ENCODE measurements at regions not wholly inside any gene's neighbourhood (a gene's known extent, or its start where the extent isn't known, plus 50 kb on each side); places are given as distances from the start of the nearest gene placed in this dataset.

- DNase-seq (ENCODE audit: low spot score) (no peak), ATAC-seq (ENCODE audit: low read depth) (no peak)
- Histone ChIP-seq H3K36me3 (ENCODE audit: low read depth) (no peaks in the 10 kb centered on the region), H3K9me3 (ENCODE audit: severe bottlenecking) (no peaks in the 10 kb centered on the region), H3K4me3 (ENCODE audit: severe bottlenecking) (no peak overlapping the region), H3K27ac (ENCODE audit: poor library complexity, severe bottlenecking) (no peak overlapping the region), H3K27me3 (ENCODE audit: insufficient read depth, poor library complexity, severe bottlenecking) (peaks cover 3% of the 10 kb centered on the region), H3K4me1 (ENCODE audit: insufficient read depth, poor library complexity, severe bottlenecking) (no peaks in the 10 kb centered on the region)
- TF ChIP-seq, protein P1, sequence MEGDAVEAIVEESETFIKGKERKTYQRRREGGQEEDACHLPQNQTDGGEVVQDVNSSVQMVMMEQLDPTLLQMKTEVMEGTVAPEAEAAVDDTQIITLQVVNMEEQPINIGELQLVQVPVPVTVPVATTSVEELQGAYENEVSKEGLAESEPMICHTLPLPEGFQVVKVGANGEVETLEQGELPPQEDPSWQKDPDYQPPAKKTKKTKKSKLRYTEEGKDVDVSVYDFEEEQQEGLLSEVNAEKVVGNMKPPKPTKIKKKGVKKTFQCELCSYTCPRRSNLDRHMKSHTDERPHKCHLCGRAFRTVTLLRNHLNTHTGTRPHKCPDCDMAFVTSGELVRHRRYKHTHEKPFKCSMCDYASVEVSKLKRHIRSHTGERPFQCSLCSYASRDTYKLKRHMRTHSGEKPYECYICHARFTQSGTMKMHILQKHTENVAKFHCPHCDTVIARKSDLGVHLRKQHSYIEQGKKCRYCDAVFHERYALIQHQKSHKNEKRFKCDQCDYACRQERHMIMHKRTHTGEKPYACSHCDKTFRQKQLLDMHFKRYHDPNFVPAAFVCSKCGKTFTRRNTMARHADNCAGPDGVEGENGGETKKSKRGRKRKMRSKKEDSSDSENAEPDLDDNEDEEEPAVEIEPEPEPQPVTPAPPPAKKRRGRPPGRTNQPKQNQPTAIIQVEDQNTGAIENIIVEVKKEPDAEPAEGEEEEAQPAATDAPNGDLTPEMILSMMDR (IDR thresholded peaks at IDR 0.05; ENCODE audit: poor library complexity, severe bottlenecking) = no peak
Observed at GRCh38 chr2:176744146-176744545, 468.4 kb upstream of the HNRNPA3 start.

DNA sequence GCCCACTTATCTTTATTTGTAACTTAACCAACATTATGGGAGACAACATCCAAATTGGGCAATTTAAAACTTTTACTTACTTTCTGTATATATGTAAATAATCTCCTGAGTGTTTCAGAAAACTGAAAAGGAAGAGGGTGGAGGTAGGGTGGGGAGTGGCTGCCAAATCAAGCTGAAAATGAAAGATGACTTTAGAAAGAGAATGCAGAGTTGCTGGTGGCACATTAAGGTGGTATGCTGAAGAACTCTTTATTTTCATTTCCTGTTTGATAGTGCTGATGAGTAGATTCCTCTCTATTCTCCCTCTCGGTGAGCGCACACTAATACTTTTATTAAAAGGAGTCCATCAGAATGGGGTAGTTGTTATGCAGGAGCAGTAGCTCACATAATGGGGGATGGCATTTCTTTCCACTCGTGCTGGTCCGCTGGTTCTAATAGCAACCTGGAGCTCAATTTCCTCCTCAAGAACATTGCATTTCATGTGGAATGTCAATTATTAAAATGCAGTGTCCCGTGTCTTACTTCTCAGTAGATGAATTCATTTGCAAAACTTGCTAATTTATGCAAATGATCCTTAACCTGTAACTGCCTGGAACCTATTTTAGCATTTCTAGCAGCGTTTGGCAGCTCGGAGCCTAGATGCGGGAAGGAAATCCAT lies 466.9 kb upstream of the HNRNPA3 start:
- Histone ChIP-seq H3K4me3 (ENCODE audit: severe bottlenecking) (no peak overlapping the region), H3K9me3 (ENCODE audit: severe bottlenecking) (no peaks in the 10 kb centered on the region), H3K27me3 (ENCODE audit: insufficient read depth, poor library complexity, severe bottlenecking) (peaks cover 3% of the 10 kb centered on the region), H3K4me1 (ENCODE audit: insufficient read depth, poor library complexity, severe bottlenecking) (no peaks in the 10 kb centered on the region), H3K27ac (ENCODE audit: poor library complexity, severe bottlenecking) (no peak overlapping the region), H3K36me3 (ENCODE audit: low read depth) (no peaks in the 10 kb centered on the region)
- DNase-seq (ENCODE audit: low spot score) (no peak), ATAC-seq (ENCODE audit: low read depth) (no peak)
- TF ChIP-seq, protein P1 (IDR thresholded peaks at IDR 0.05; ENCODE audit: poor library complexity, severe bottlenecking) = no peak

DNA sequence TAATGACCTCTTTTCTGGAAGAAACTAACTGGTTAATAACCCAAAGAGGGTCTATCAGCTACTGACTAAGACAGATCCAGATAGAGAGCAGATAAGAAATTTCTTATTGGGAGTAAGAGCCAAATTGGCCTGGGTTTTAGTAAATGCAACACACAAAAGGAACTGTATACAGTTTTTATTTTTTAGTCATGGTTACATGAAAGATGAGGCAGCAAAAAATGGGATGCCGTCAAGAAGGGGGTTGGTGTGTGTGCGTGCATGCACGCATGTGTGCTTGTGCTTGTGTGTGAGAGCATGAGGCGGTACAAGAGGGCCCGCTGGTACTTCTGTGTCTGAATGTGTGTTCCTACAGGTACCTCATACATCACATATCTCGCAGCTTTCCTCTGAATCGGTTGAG lies 466.2 kb upstream of the HNRNPA3 start:
- no peaks in the 10 kb centered on the region for H3K9me3 ChIP-seq (ENCODE audit: severe bottlenecking)
- no peak for ATAC-seq (ENCODE audit: low read depth)
- H3K4me3 ChIP-seq (ENCODE audit: severe bottlenecking) = no peak overlapping the region
- peaks cover 3% of the 10 kb centered on the region for H3K27me3 ChIP-seq (ENCODE audit: insufficient read depth, poor library complexity, severe bottlenecking)
- no peaks in the 10 kb centered on the region for H3K4me1 ChIP-seq (ENCODE audit: insufficient read depth, poor library complexity, severe bottlenecking)
- no peak overlapping the region for H3K27ac ChIP-seq (ENCODE audit: poor library complexity, severe bottlenecking)
- DNase-seq (ENCODE audit: low spot score) = no peak
- no peaks in the 10 kb centered on the region for H3K36me3 ChIP-seq (ENCODE audit: low read depth)
- TF ChIP-seq, protein P1 (IDR thresholded peaks at IDR 0.05; ENCODE audit: poor library complexity, severe bottlenecking) = no peak

DNA sequence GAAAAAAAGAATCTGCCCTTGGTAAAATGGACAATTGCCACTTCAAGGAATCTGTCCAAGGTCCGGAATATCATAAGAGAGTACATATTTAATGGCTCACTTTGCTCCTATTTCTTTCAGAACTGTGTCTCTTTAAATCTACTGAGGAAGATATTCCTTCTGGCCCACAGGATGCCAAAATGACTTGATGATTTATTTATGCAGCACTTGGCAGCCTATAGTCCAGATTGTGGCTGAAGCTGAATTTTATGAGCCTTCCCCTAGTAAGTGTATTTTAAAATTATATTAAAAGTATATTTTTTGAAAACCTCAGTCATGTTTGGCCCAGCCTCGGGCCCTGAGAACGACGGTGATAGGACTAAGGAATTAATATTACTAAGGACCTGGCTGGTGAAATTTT lies 465.1 kb upstream of the HNRNPA3 start:
- no peaks in the 10 kb centered on the region for H3K36me3 ChIP-seq (ENCODE audit: low read depth)
- no peak overlapping the region for H3K27ac ChIP-seq (ENCODE audit: poor library complexity, severe bottlenecking)
- H3K9me3 ChIP-seq (ENCODE audit: severe bottlenecking) = no peaks in the 10 kb centered on the region
- TF ChIP-seq, protein P1 (IDR thresholded peaks at IDR 0.05; ENCODE audit: poor library complexity, severe bottlenecking) = no peak
- ATAC-seq (ENCODE audit: low read depth) = no peak
- H3K4me1 ChIP-seq (ENCODE audit: insufficient read depth, poor library complexity, severe bottlenecking) = no peaks in the 10 kb centered on the region
- H3K27me3 ChIP-seq (ENCODE audit: insufficient read depth, poor library complexity, severe bottlenecking) = peaks cover 3% of the 10 kb centered on the region
- DNase-seq (ENCODE audit: low spot score) = no peak
- no peak overlapping the region for H3K4me3 ChIP-seq (ENCODE audit: severe bottlenecking)

GRCh38 chr2:176747928-176748327 lies 464.7 kb upstream of the HNRNPA3 start:
- Histone ChIP-seq H3K36me3 (ENCODE audit: low read depth) (no peaks in the 10 kb centered on the region), H3K4me3 (ENCODE audit: severe bottlenecking) (no peak overlapping the region), H3K9me3 (ENCODE audit: severe bottlenecking) (no peaks in the 10 kb centered on the region), H3K4me1 (ENCODE audit: insufficient read depth, poor library complexity, severe bottlenecking) (no peaks in the 10 kb centered on the region), H3K27ac (ENCODE audit: poor library complexity, severe bottlenecking) (no peak overlapping the region), H3K27me3 (ENCODE audit: insufficient read depth, poor library complexity, severe bottlenecking) (peaks cover 3% of the 10 kb centered on the region)
- ATAC-seq (ENCODE audit: low read depth) (no peak), DNase-seq (ENCODE audit: low spot score) (no peak)
- TF ChIP-seq, protein P1 (IDR thresholded peaks at IDR 0.05; ENCODE audit: poor library complexity, severe bottlenecking) = no peak

All from RWPE2 (cell line).